GM18907 (cell line): ENCODE measurements at regions not wholly inside any gene's neighbourhood (a gene's known extent, or its start where the extent isn't known, plus 50 kb on each side); places are given as distances from the start of the nearest gene placed in this dataset.

Source experiments
- ATAC-seq: cut with Tn5 transposase; IDR thresholded peaks from one replicate; pipeline ENCODE4 v1.9.1; 2021; ENCODE audit warnings: mild to moderate bottlenecking, moderate library complexity; ENCODE audit not compliant: unreplicated experiment

DNA sequence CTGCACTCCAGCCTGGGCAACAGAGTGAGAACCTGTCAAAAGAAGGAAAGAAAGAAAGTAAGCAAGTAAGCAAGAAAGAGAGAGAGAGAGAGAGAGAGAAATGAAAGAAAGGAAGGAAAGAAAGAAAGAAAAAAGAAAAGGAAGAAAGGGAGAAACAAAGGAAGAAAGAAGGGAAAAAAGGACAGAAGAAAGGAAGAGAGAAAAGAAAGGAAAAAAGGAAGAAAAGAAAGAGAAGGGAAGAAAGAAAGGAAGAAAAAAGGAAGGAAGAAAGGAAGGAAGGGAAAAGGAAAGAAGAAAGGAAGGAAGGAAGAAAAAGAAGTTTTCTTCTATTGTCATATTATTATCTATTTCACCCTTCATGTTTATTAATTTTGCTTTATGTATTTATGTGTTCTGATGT is 251.1 kb upstream of the CD180 start:
- ATAC-seq, result no peak

- no peak for ATAC-seq
Observed at GRCh38 chr5:67437905-67438845, 241.6 kb upstream of the CD180 start.

DNA sequence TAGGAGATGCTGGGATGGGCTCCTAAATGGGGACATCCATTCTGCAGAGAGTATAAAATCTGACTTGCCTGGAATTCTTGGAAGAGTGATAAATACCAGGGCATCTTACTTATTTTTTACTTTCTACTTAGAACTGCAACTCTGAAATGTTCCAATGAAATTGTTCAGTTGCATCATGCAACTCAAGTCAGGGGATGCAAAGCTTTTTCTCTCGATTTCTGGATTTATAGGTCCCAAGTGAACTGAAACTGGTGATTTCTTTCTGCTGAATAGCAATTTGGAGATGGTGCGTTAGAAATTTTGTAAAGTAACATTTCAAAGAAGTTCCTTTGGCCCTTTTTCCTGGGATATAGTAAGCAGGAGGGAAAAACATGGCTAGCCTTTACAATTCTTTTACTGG is 238.4 kb upstream of the CD180 start:
- ATAC-seq, result no peak

GRCh38 chr5:67434466-67434865 is 237.9 kb upstream of the CD180 start:
- no peak for ATAC-seq

DNA sequence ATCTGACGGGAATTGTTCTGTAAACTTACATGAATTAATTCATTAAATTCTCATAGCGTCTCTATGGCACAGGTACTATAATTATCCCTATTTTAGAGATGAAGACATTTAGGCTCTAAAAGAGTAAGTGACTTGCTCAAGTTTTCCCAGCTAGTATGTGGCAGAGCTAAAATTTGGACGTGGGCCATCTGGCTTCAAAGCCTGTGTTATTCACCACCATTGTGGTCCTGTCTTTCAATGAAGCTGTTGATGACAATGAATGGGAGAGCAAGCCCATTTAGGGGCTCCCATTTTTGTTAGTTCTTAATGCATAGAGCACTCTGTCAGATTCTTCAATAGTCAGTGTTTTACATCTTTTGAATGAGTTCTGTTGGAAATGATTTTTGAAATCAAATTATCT is 236.0 kb upstream of the CD180 start:
- no peak for ATAC-seq

DNA sequence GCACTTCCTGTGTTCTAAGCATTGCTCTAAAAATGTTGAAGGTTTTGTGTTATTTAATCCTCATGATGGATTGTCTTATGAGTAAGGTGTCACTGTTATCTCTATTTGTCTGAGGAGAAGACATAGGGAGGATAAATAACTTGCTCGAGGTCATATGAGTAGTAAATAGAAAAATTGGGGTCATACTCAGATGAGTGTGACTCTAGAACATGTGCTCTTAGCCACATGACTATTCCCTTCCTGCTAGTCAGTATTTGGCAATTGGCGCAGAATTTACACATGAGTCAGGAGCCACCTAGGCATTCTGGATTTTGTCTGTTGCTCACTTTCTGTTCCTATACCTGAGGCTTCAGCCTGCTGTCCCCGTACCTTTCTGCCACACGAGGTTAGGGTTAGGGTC is 234.6 kb upstream of the CD180 start:
- ATAC-seq, result no peak

DNA sequence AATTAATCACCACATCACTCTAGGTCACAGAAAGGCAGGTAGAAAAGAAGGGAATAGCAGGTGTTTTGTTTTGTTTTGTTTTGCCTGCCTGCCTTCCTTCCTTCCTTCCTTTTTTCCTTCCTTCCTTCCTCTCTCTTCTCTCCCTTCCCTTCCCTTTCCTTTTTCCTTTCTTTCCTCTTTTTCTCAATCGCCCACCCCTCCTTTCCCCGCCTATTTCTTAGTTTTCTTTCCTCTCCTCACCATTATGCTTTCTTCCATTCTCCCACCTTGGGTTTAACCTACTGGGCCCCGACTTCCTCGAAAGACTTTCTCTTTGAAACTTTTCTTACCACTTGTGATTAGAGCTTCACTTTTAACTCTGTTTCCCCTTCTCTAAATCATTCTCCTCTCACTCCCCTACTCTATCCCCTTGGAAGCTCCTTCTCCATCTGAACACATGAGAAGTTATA is 231.3 kb upstream of the CD180 start:
- no peak for ATAC-seq

GRCh38 chr5:67426961-67427849 is 230.6 kb upstream of the CD180 start:
- ATAC-seq, result no peak

GRCh38 chr5:67425514-67425913 is 228.9 kb upstream of the CD180 start:
- ATAC-seq, result no peak

GRCh38 chr5:67417839-67418238 is 221.2 kb upstream of the CD180 start:
- no peak for ATAC-seq

DNA sequence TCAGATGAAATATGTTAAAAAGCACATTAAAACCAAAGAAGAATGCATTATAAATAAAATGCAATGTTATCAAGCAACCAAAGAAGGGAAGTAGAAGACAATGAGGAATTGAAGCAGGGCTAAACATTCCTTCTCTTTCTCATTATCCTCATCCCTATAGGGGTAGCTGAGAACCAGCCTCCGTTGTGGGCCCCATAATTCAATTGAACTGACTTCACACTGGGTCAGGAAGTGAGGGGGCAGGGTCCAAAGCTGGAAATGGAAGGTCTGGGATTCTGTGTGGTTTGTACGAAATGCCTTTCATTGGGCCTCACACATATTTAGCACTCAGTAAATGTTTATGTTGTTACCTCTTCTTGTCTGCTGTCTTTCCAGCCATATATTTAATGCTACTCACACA is 220.4 kb upstream of the CD180 start:
- no peak for ATAC-seq

DNA sequence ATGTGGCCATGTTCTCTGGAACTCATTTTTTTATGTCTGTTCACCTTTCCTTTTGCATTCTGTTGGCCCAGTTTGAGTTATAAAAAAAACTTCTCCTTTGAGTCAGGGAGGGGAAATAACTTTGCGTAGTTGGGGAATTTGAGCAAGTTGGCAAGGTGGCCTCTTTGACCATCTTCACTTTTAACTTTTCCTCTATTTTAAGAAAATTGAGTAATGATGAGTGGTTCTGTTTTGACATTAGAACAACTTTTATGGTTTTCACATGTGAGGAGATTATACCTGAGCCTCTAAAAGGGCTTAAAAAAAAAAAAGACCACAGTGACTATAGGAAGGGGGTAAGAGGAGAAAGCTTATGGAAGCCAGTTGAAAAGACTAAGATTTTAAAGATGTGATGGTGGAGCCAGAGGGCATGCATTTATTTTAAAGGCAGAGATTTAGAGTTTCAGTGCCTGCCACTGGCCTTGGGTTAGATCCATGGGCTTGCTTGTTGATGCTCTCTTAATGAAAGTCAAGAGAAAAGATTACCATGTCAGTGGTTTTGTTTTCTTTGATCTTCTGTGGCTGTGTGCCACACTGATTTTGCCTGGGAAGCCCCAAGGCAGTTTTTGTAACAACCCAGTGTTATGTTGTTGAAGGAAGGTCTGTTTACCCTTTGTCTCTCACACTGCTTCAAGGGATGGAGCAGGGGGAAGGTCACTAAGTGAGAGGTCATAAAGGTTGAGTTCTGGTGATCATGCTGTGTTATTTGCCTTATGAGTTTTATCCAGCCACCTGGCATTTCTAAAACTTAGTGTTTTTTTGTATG is 219.7 kb upstream of the CD180 start:
- ATAC-seq, result no peak

GRCh38 chr5:67414712-67415111 is 218.1 kb upstream of the CD180 start:
- no peak for ATAC-seq

GRCh38 chr5:67413721-67414120 is 217.1 kb upstream of the CD180 start:
- no peak for ATAC-seq

DNA sequence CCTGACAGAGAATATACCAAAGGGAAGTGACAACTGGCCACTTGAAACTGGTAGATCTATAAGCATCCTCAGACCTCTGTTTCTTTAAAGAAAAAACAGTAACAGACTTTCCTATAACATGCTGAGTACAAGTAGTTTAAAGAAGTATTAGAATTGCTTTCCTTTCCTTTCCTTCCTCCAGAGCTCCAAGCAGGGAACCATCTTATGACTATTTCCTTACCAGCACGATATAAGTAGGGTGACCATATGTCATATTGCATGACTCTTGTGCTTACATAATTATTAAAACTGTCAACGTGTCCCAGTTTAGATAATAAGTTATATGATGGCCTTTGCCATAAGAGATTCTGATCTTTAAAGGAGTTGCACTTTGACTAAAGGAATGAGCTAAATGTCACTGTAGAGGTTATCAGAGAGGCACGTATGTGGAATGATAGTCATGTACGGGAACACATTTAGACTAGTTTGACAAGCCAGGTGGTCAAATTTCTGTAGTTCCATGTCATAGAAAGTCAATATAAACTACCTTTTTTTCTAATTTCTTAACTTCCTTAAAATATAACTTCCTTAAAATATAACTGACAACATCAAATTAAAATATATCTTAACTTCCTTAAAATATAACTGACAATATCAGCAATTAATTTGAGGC is 212.7 kb upstream of the CD180 start:
- no peak for ATAC-seq

- ATAC-seq, result no peak
Observed at GRCh38 chr5:67407979-67408378, 211.4 kb upstream of the CD180 start.

GRCh38 chr5:67405755-67406154 is 209.2 kb upstream of the CD180 start:
- ATAC-seq, result no peak

DNA sequence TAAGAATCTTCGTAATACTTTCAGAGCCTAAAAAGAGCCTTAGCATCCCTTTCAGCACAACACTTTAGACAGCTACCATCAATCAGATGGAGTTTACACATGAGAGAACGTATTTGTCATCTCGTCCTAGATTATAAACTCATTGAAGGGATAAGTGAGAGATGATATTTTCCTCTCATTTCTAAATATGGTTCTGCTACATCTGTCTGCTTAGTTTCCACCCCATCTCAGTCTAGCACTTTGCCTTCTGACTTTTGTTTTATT is 208.4 kb upstream of the CD180 start:
- no peak for ATAC-seq

DNA sequence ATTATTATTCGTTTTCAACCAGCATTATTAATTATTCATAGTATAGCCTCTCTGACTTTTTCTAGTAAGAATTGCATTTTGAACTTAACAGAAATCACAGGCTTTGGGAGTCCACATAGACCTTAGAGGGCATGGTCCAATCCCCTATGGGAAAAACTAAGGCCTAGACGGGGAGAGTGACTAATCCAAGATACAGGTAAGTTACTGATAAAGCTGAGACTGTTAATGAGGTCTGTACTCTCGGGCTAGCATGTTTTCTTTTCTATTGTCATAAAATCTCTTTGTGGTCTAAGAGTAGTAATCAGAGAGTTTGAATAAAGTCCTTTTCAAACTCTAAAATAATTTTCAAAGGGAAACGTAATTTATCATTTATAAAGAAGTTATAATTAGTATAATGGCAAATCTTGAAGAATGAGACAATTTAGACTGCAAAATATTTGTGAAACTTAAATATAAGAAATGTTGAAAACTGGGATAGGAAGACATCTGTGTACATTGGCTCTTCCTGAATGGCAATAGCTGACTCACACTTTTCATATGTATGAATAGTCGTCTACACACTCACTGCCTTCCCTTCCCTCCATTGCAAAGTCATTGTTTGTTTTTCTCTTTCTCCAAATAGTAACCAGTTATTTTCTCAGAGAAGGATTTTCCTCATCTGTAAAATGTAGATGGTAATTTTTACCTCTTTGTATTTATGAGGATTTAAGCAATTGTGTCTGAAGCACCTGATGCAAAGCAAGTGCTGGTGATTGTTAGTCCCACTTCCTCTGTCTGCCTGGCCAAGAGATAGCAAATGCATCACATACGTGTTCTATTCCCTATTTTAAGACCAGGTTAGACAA is 207.9 kb upstream of the CD180 start:
- ATAC-seq, result no peak

DNA sequence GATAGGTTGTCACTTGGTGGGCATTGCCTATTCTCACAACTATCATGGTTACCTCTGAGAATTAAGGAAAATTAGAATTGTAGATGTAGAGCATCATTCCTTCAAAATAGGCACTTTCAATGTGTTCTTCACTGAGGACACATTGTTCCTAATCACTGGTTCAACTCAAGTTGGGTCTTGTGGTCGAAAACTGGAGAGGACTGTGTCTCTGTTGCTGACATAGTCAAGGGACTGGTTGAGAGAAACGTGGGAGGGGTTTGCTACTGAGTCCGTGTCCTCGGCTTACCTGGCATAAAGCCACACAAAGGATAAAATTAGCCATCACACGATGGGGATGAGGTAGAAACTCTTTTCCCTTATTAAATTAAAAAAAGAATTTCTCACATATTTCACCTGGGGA is 205.9 kb upstream of the CD180 start:
- ATAC-seq, result no peak
